H1 (cell line): ENCODE measurements at regions not wholly inside any gene's neighbourhood (a gene's known extent, or its start where the extent isn't known, plus 50 kb on each side); places are given as distances from the start of the nearest gene placed in this dataset.

Source experiments
- CTCF ChIA-PET: fragments of 300-600 bp; sonication (Branson Sonifier 250); formaldehyde crosslinking; loops from one replicate; lab custom pipeline; 2021; ENCODE audit not compliant: partially characterized antibody; lab: Charles Lee
- POLR2A ChIA-PET: fragments of 300-600 bp; sonication (Branson Sonifier 250); formaldehyde crosslinking; loops from one replicate; lab custom pipeline; 2021; ENCODE audit warnings: inconsistent platforms; ENCODE audit not compliant: partially characterized antibody; lab: Charles Lee
- DNase-seq, 2 experiments: peaks; one replicate each; pipeline versions ENCODE4 v3.0.0 to v3.0.0-alpha.2; 2010 to 2022; ENCODE audit warnings: low spot score in 2 of 2, low read depth in 1 of 2, mixed read lengths in 1 of 2
- FAIRE-seq: peaks from 2 replicates; lab custom pipeline; 2011; peaks lifted over from hg19 to GRCh38; lab: Jason Lieb, UNC
- H2AFZ ChIP-seq: 2 replicates; pipeline ENCODE4 v1.8.1; 2012; ENCODE audit warnings: low read length, inconsistent platforms
- H2AK5ac ChIP-seq: 2 replicates; pipeline ENCODE4 v1.6.1; 2013; ENCODE audit warnings: low read depth, low read length
- H2BK120ac ChIP-seq: replicated peaks from 2 replicates; pipeline ENCODE3; 2013; ENCODE audit warnings: low read depth, low read length, inconsistent platforms
- H2BK12ac ChIP-seq: 2 replicates; pipeline ENCODE4 v1.6.1; 2013; ENCODE audit warnings: low read depth, low read length
- H2BK15ac ChIP-seq: 2 replicates; pipeline ENCODE4 v1.6.1; 2013; ENCODE audit warnings: low read length
- H2BK20ac ChIP-seq: 2 replicates; pipeline ENCODE4 v1.6.1; 2013; ENCODE audit warnings: low read length
- H2BK5ac ChIP-seq: 2 replicates; pipeline ENCODE4 v1.6.1; 2013; ENCODE audit warnings: low read depth, low read length
- H3K14ac ChIP-seq: 2 replicates; pipeline ENCODE4 v1.6.1; 2013; ENCODE audit warnings: inconsistent platforms; ENCODE audit not compliant: insufficient read length
- H3K18ac ChIP-seq: 2 replicates; pipeline ENCODE4 v1.6.1; 2013; ENCODE audit warnings: low read length; ENCODE audit errors: extremely low read depth
- H3K23ac ChIP-seq: 2 replicates; pipeline ENCODE4 v1.6.1; 2013; ENCODE audit warnings: inconsistent platforms; ENCODE audit not compliant: insufficient read length
- H3K23me2 ChIP-seq: 2 replicates; pipeline ENCODE4 v1.6.1; 2013; ENCODE audit warnings: low read depth, low read length
- H3K27ac ChIP-seq: 2 replicates; pipeline ENCODE4 v1.6.1; 2011; ENCODE audit warnings: low read depth, low read length, inconsistent platforms
- H3K27me3 ChIP-seq, 4 experiments: replicated peaks in 1 of 4; 1 replicate in 1 of 4; 2 replicates in 3 of 4; pipeline versions ENCODE4 v1.6.1 to v1.8.1; 2011 to 2013; ENCODE audit warnings: low read length in 3 of 4, mild to moderate bottlenecking in 3 of 4, inconsistent platforms in 2 of 4, mixed read lengths in 2 of 4, moderate library complexity in 1 of 4; ENCODE audit not compliant: control insufficient read depth in 3 of 4, insufficient read depth in 3 of 4; ENCODE audit errors: extremely low read depth in 1 of 4
- H3K36me3 ChIP-seq, 4 experiments: 2 replicates each; pipeline versions ENCODE4 v1.6.1 to v1.8.1; 2011 to 2013; ENCODE audit warnings: mild to moderate bottlenecking in 4 of 4, low read length in 3 of 4, moderate library complexity in 2 of 4, control low read depth in 1 of 4, inconsistent platforms in 1 of 4; ENCODE audit not compliant: insufficient read depth in 4 of 4, control insufficient read depth in 2 of 4
- H3K4ac ChIP-seq: replicated peaks from 2 replicates; pipeline ENCODE3; 2013; ENCODE audit warnings: low read length, low read depth, mixed read lengths, inconsistent platforms; ENCODE audit not compliant: insufficient read length
- H3K4me1 ChIP-seq, 4 experiments: replicated peaks in 1 of 4; 1 replicate in 1 of 4; 2 replicates in 3 of 4; pipeline versions ENCODE4 v1.6.1 to v1.8.1; 2011 to 2013; ENCODE audit warnings: low read length in 3 of 4, inconsistent platforms in 2 of 4, mixed read lengths in 1 of 4; ENCODE audit not compliant: insufficient read depth in 4 of 4, control insufficient read depth in 3 of 4
- H3K4me2 ChIP-seq, 2 experiments: 2 replicates each; pipeline versions ENCODE4 v1.6.1 to v1.8.1; 2011 to 2013; ENCODE audit warnings: low read depth in 2 of 2, low read length in 2 of 2, control low read depth in 1 of 2, inconsistent platforms in 1 of 2, mild to moderate bottlenecking in 1 of 2; ENCODE audit not compliant: insufficient read depth in 1 of 2
- H3K4me3 ChIP-seq, 4 experiments: fragments of 200-600, 300-600 bp in 1 of 4; sonication (generic), shearing (Covaris generic), sonication (Bioruptor Twin) in 1 of 4; 2 replicates each; pipeline versions ENCODE4 v1.5.1 to v1.8.1; 2011 to 2016; ENCODE audit warnings: low read length in 4 of 4, low read depth in 3 of 4, control low read depth in 2 of 4, inconsistent platforms in 2 of 4, mild to moderate bottlenecking in 2 of 4, mixed read lengths in 1 of 4, moderate library complexity in 1 of 4; ENCODE audit not compliant: insufficient read depth in 2 of 4; ENCODE audit errors: extremely low read depth in 1 of 4
- H3K56ac ChIP-seq: replicated peaks from 2 replicates; pipeline ENCODE3; 2013; ENCODE audit warnings: low read depth, mild to moderate bottlenecking, mixed read lengths, low read length, inconsistent platforms; ENCODE audit not compliant: insufficient read length
- H3K79me1 ChIP-seq: 2 replicates; pipeline ENCODE4 v1.6.1; 2013; ENCODE audit warnings: low read depth, low read length, control low read depth
- H3K79me2 ChIP-seq, 2 experiments: 2 replicates each; pipeline versions ENCODE4 v1.6.1 to v1.8.1; 2012 to 2013; ENCODE audit warnings: low read length in 2 of 2, mild to moderate bottlenecking in 2 of 2, inconsistent platforms in 1 of 2; ENCODE audit not compliant: insufficient read depth in 2 of 2, control insufficient read depth in 1 of 2
- H3K9ac ChIP-seq, 4 experiments: replicated peaks in 1 of 4; 1 replicate in 1 of 4; 2 replicates in 3 of 4; pipeline versions ENCODE4 v1.6.1 to v1.8.1; 2011 to 2013; ENCODE audit warnings: low read depth in 3 of 4, low read length in 3 of 4, control low read depth in 2 of 4, mild to moderate bottlenecking in 2 of 4, moderate library complexity in 2 of 4, inconsistent platforms in 1 of 4; ENCODE audit errors: extremely low read depth in 1 of 4
- H3K9me3 ChIP-seq, 2 experiments: 2 replicates each; pipeline versions ENCODE4 v1.6.1 to v1.8.1; 2012 to 2013; ENCODE audit warnings: mild to moderate bottlenecking in 2 of 2, moderate library complexity in 2 of 2, control low read depth in 1 of 2, inconsistent platforms in 1 of 2, low read depth in 1 of 2, low read length in 1 of 2, mixed read lengths in 1 of 2; ENCODE audit not compliant: insufficient read depth in 2 of 2
- H4K20me1 ChIP-seq, 2 experiments: replicated peaks in 1 of 2; 2 replicates each; pipeline versions ENCODE3 to v1.8.1; 2011 to 2013; ENCODE audit warnings: inconsistent platforms in 2 of 2, low read length in 2 of 2, mild to moderate bottlenecking in 1 of 2; ENCODE audit not compliant: insufficient read depth in 2 of 2, control insufficient read depth in 1 of 2
- H4K5ac ChIP-seq: 2 replicates; pipeline ENCODE4 v1.6.1; 2013; ENCODE audit warnings: low read length, low read depth, mixed read lengths, inconsistent platforms; ENCODE audit not compliant: insufficient read length
- H4K8ac ChIP-seq: 2 replicates; pipeline ENCODE4 v1.8.0; 2013; ENCODE audit warnings: mild to moderate bottlenecking, moderate library complexity, low read length, inconsistent platforms; ENCODE audit not compliant: insufficient read depth; ENCODE audit errors: extremely low read depth
- H4K91ac ChIP-seq: replicated peaks from 2 replicates; pipeline ENCODE3; 2013; ENCODE audit warnings: low read length, mixed read lengths, inconsistent platforms; ENCODE audit not compliant: insufficient read length
- KDM4A ChIP-seq: IDR thresholded peaks from one replicate; pipeline ENCODE4 v1.7.1; 2012; ENCODE audit warnings: low read depth, mild to moderate bottlenecking, moderate library complexity, low read length, inconsistent platforms; ENCODE audit not compliant: severe bottlenecking
- RFX5 ChIP-seq: IDR thresholded peaks from 2 replicates; pipeline ENCODE4 v1.6.1; 2011; ENCODE audit warnings: low read depth, low read length, improper control_type of control experiment, borderline replicate concordance
- WGBS, 2 experiments: shearing (Covaris generic) in 1 of 2; methylation state at CpG; one replicate each; pipeline versions ENCODE4 v1.1.6 to v1.1.7; 2013 to 2015; ENCODE audit warnings: low lambda C conversion rate in 2 of 2, mixed read lengths in 2 of 2, inconsistent platforms in 1 of 2, low coverage in 1 of 2, missing lambda C conversion rate in 1 of 2; ENCODE audit not compliant: insufficient replicate concordance in 2 of 2, insufficient coverage in 1 of 2, insufficient read length in 1 of 2; ENCODE audit errors: extremely low coverage in 1 of 2, missing lambda C conversion rate in 1 of 2; 5-methylcytosine and 5-hydroxymethylcytosine counted together
- TF ChIP-seq, protein P1 (sequence below): IDR thresholded peaks from 2 replicates; pipeline ENCODE4 v1.6.1; 2012; ENCODE audit warnings: inconsistent platforms

DNA sequence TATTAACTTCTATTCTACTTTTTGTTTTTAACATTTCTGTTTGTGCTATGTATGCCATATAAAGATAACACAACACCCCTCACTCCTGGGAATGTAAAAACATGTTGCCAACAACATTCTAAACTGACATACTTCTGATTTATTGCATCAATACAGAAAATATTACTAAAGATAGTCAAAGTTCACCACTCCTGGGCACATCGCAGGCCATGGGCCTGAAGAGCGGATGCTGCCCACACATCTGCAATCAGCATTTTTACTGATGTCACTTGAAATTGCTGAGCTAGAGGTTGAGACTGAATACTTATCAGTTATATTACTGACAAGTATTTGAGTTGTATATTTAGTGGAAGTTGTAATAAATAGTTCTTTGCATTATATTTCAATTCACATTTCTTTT lies 711.9 kb upstream of the EPHA7 start:
- Histone ChIP-seq H2BK15ac (no peak overlapping the region), H3K23ac (no peak overlapping the region), H2AFZ (no peak overlapping the region), H3K79me2 (no peaks in the 10 kb centered on the region), H2AK5ac (no peak overlapping the region), H3K56ac (no peak overlapping the region), H4K91ac (no peak overlapping the region), H3K9me3 (no peaks in the 10 kb centered on the region), H3K79me1 (no peaks in the 10 kb centered on the region), H3K4ac (no peak overlapping the region), H3K9ac (no peak overlapping the region), H3K36me3 (no peaks in the 10 kb centered on the region), H4K5ac (no peak overlapping the region), H3K14ac (no peak overlapping the region), H3K27me3 (no peaks in the 10 kb centered on the region), H2BK12ac (no peak overlapping the region), H3K4me2 (no peak overlapping the region), H3K18ac (no peak overlapping the region), H3K4me3 (no peak overlapping the region), H2BK5ac (no peak overlapping the region), H4K20me1 (no peaks in the 10 kb centered on the region), H2BK20ac (no peak overlapping the region), H2BK120ac (no peak overlapping the region), H3K4me1 (no peaks in the 10 kb centered on the region), H4K8ac (no peak overlapping the region), H3K23me2 (no peaks in the 10 kb centered on the region), H3K27ac (no peak overlapping the region)
- DNase-seq (no peak), FAIRE-seq (no peak)
- ChIA-PET CTCF (interaction anchor here (0.6 kb wide), 1 partner anchor 568 kb away, joined by 4 read pairs; no protein-coding TSS in a partner anchor), POLR2A (no interaction called here)
- 92% methylated on average over 2 of the region's 2 CpGs; no CpG with 5 or more reads in 1 of the 2 experiments for WGBS, 2 experiments
- TF ChIP-seq RFX5 (no peak), KDM4A (no peak)
- TF ChIP-seq, protein P1, sequence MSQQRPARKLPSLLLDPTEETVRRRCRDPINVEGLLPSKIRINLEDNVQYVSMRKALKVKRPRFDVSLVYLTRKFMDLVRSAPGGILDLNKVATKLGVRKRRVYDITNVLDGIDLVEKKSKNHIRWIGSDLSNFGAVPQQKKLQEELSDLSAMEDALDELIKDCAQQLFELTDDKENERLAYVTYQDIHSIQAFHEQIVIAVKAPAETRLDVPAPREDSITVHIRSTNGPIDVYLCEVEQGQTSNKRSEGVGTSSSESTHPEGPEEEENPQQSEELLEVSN = no peak
